ENCODE measurements at regions not wholly inside any gene's neighbourhood (a gene's known extent, or its start where the extent isn't known, plus 50 kb on each side); places are given as distances from the start of the nearest gene placed in this dataset.
A peak's percentile ranks its signal among the peaks of the same experiment; 100 is the strongest.
"Not testable (repeated sequence)": the region's sequence is repeated elsewhere in the genome, so short reads cannot be mapped to it uniquely, and the experiment has no call there.

DNA sequence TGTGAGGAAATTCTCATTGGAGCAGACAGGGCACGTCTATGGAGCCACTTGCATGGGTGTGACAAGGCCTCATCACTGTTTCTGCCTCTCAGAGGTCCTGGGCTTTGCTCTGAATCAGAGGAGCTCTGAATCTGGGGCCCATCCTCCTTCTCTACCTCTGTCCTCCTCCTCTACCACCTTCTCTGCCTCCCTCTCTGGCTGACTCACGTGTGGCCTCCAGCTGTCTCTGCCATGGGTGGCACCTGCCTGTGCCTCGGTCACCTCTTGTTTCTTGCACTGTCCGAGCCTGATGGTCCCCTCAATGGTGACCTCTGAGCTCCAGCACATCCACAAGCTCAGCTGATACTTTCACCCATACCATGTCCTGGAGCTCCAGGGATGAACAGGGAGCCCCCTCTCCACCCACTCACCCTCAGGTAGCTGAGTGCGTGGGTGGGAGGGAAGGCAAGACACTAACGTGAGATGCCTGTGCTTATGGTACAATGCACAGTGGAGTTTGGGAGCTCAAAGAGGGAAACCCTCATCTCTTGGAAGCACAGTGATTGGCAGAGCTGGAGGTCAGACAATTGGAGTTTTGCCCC, 116.4 kb upstream of the CRHR1 start:
- no peaks in the 10 kb centered on the region for H3K36me3 Mint-ChIP-seq (ENCODE audit: low read depth)

DNA sequence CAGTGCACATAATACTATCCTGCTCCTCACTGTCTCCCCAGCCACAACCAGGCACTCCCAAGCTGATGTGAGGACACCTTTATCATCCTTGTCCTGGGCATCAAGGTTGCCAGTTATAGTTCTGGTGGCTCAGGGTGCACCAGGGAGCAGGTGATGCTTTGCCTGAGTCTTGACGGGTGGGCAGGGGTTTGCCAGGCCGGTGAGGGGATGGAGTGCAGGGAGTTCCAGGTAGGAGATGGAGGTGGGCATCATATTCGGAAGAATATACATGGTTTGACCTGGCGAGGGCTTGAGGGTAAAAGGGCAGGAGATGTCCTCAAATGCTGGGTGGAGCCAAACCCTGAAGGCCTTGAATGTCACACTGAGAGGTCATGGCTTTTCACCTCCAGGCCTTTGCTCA, 115.8 kb upstream of the CRHR1 start:
- H3K27ac Mint-ChIP-seq (ENCODE audit: unreplicated experiment): no peak overlapping the region
- peaks cover 53% of the 10 kb centered on the region for H3K27me3 Mint-ChIP-seq (ENCODE audit: low read depth)
- no peaks in the 10 kb centered on the region for H3K9me3 Mint-ChIP-seq (ENCODE audit: low read depth)
- no peaks in the 10 kb centered on the region for H3K36me3 Mint-ChIP-seq (ENCODE audit: low read depth)
- DNase-seq (ENCODE audit: low spot score): peak; percentile 60
- no peaks in the 10 kb centered on the region for H3K4me1 Mint-ChIP-seq (ENCODE audit: low read depth)
- TF ChIP-seq, protein P1, sequence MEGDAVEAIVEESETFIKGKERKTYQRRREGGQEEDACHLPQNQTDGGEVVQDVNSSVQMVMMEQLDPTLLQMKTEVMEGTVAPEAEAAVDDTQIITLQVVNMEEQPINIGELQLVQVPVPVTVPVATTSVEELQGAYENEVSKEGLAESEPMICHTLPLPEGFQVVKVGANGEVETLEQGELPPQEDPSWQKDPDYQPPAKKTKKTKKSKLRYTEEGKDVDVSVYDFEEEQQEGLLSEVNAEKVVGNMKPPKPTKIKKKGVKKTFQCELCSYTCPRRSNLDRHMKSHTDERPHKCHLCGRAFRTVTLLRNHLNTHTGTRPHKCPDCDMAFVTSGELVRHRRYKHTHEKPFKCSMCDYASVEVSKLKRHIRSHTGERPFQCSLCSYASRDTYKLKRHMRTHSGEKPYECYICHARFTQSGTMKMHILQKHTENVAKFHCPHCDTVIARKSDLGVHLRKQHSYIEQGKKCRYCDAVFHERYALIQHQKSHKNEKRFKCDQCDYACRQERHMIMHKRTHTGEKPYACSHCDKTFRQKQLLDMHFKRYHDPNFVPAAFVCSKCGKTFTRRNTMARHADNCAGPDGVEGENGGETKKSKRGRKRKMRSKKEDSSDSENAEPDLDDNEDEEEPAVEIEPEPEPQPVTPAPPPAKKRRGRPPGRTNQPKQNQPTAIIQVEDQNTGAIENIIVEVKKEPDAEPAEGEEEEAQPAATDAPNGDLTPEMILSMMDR (IDR thresholded peaks at IDR 0.05): no peak
- H3K4me3 Mint-ChIP-seq (ENCODE audit: unreplicated experiment): no peak overlapping the region

More for the DNA sequence above, 116.4 kb upstream of the CRHR1 start:
- TF ChIP-seq, protein P1 (IDR thresholded peaks at IDR 0.05): no peak
- Mint-ChIP-seq H3K4me1 (ENCODE audit: low read depth) (no peaks in the 10 kb centered on the region), H3K9me3 (ENCODE audit: low read depth) (peaks cover 1% of the 10 kb centered on the region), H3K27ac (ENCODE audit: unreplicated experiment) (no peak overlapping the region), H3K4me3 (ENCODE audit: unreplicated experiment) (no peak overlapping the region), H3K27me3 (ENCODE audit: low read depth) (peaks cover 50% of the 10 kb centered on the region)
- DNase-seq (ENCODE audit: low spot score): peak; percentile 57

DNA sequence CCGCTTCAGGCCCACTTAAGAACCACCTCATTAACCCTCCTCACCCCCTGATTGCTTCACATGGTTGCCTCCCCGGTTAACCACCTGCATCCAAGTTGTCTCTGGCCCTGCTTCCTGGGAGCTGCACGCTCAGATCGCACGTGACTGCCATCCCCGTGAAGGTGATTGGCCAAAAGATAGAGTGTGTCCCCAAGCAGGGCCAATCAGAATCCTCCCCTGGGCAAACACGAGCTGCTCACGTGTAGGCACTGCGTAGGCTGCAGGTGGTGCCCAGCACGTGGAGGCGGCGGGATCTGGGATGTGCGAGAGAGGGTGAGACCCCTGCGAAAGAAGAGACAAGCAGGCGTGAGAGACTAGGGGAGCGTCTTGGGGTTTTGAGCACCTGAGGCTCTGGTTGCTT, 111.8 kb upstream of the CRHR1 start:
- DNase-seq (ENCODE audit: low spot score): no peak
- Mint-ChIP-seq H3K4me1 (ENCODE audit: low read depth) (no peaks in the 10 kb centered on the region), H3K27me3 (ENCODE audit: low read depth) (peaks cover 34% of the 10 kb centered on the region), H3K27ac (ENCODE audit: unreplicated experiment) (no peak overlapping the region), H3K36me3 (ENCODE audit: low read depth) (no peaks in the 10 kb centered on the region), H3K9me3 (ENCODE audit: low read depth) (no peaks in the 10 kb centered on the region), H3K4me3 (ENCODE audit: unreplicated experiment) (no peak overlapping the region)
- TF ChIP-seq, protein P1 (IDR thresholded peaks at IDR 0.05): no peak

DNA sequence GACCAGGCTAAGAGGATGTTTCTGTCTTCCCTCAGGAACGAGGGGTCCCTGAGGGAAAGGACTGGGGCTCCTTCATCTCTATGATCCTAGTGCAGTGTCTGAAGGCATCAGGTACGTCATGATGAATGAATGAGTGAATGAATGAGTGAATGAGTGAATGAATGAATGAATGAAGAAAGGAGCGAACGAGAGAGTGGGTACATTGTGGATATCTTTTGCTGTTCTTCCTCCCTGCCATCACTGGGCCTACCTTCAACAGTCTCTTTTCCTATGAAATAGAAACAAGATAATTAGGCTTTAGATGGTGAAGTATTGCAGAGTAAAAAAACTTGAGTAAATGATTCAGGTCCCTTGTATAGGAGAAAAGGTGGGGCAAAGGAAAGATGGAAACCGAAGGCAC, 111.3 kb upstream of the CRHR1 start:
- TF ChIP-seq, protein P1 (IDR thresholded peaks at IDR 0.05): no peak
- H3K27me3 Mint-ChIP-seq (ENCODE audit: low read depth): peaks cover 29% of the 10 kb centered on the region

DNA sequence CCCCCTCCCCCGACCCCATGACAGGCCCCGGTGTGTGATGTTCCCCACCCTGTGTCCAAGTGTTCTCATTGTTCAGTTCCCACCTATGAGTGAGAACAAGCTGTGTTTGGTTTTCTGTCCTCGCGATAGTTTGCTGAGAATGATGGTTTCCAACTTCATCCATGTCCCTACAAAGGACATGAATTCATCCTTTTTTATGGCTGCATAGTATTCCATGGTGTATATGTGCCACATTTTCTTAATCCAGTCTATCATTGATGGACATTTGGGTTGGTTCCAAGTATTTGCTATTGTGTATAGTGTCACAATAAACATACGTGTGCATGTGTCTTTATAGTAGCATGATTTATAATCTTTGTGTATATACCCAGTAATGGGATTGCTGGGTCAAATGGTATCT, 110.4 kb upstream of the CRHR1 start:
- not testable (repeated sequence) for H3K4me1 Mint-ChIP-seq (ENCODE audit: low read depth); H3K4me3 Mint-ChIP-seq (ENCODE audit: unreplicated experiment); H3K36me3 Mint-ChIP-seq (ENCODE audit: low read depth)

More for the DNA sequence above, 111.3 kb upstream of the CRHR1 start:
- no peaks in the 10 kb centered on the region for H3K4me1 Mint-ChIP-seq (ENCODE audit: low read depth)
- H3K4me3 Mint-ChIP-seq (ENCODE audit: unreplicated experiment): no peak overlapping the region
- no peak for DNase-seq (ENCODE audit: low spot score)
- H3K9me3 Mint-ChIP-seq (ENCODE audit: low read depth): no peaks in the 10 kb centered on the region
- H3K27ac Mint-ChIP-seq (ENCODE audit: unreplicated experiment): no peak overlapping the region
- no peaks in the 10 kb centered on the region for H3K36me3 Mint-ChIP-seq (ENCODE audit: low read depth)

DNA sequence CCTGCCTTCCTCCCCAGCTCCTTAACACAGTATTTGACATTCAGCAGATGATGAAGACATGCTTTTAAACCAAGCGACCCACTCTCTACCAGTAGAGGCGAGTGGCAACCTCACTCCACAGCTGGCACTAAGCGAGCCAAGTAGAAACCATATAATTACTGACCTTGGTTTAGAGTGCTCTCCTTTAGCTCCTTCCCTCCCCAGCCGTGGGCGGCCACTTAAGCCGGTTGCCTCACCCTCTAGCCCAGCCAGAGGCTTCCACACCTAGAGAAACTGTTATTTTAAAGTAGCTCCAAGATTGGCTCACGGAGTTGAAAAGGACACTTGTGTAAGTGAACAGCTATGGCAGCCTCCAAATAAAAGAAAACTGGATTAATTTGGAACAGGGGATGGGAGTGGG, 109.1 kb upstream of the CRHR1 start:
- TF ChIP-seq, protein P1 (IDR thresholded peaks at IDR 0.05): no peak
- DNase-seq (ENCODE audit: low spot score): no peak
- Mint-ChIP-seq H3K36me3 (ENCODE audit: low read depth) (no peaks in the 10 kb centered on the region), H3K27me3 (ENCODE audit: low read depth) (peaks cover 20% of the 10 kb centered on the region), H3K9me3 (ENCODE audit: low read depth) (peaks cover 6% of the 10 kb centered on the region), H3K4me3 (ENCODE audit: unreplicated experiment) (no peak overlapping the region), H3K27ac (ENCODE audit: unreplicated experiment) (no peak overlapping the region), H3K4me1 (ENCODE audit: low read depth) (no peaks in the 10 kb centered on the region)

More for the DNA sequence above, 110.4 kb upstream of the CRHR1 start:
- not testable (repeated sequence) for H3K9me3 Mint-ChIP-seq (ENCODE audit: low read depth); H3K27ac Mint-ChIP-seq (ENCODE audit: unreplicated experiment); DNase-seq (ENCODE audit: low spot score)
- H3K27me3 Mint-ChIP-seq (ENCODE audit: low read depth): peaks cover 24% of the 10 kb centered on the region

All from chondrocyte (in vitro differentiated cells).